ENCODE measurements at regions not wholly inside any gene's neighbourhood (a gene's known extent, or its start where the extent isn't known, plus 50 kb on each side); places are given as distances from the start of the nearest gene placed in this dataset.

GRCh38 chr3:144585953-144586352 lies 614.3 kb downstream of the DIPK2A start:
- no peak for DNase-seq (ENCODE audit: low spot score)
- no peaks in the 10 kb centered on the region for H3K4me1 ChIP-seq (ENCODE audit: control insufficient read depth in 4 of 4, insufficient read depth in 4 of 4, low read length in 3 of 4)
- no peak overlapping the region for H3K27ac ChIP-seq (ENCODE audit: low read depth in 1 of 2, low read length in 2 of 2)
- no peaks in the 10 kb centered on the region for H3K27me3 ChIP-seq (ENCODE audit: control insufficient read depth in 4 of 4, insufficient read depth in 4 of 4, low read length in 3 of 4)
- H3K9me3 ChIP-seq (ENCODE audit: control insufficient read depth in 4 of 4, low read length in 3 of 4), result no peaks in the 10 kb centered on the region
- WGBS, result 91% methylated on average over 7 of the region's 7 CpGs
- TF ChIP-seq RXRA (IDR thresholded peaks at IDR 0.05), result no peak
- TF ChIP-seq GABPA (IDR thresholded peaks at IDR 0.05 in 1 of 2, conservative IDR thresholded peaks at IDR 0.05 in 1 of 2), result no peak
- no peak for TF ChIP-seq CTCF (IDR thresholded peaks at IDR 0.05; ENCODE audit: low read depth, low read length, missing input control)
- no peak for TF ChIP-seq MAX (IDR thresholded peaks at IDR 0.05)
- TF ChIP-seq YY1 (IDR thresholded peaks at IDR 0.05), result no peak
- no peak for TF ChIP-seq TAF1 (conservative IDR thresholded peaks at IDR 0.05)
- no peak for TF ChIP-seq ZBTB33 (IDR thresholded peaks at IDR 0.05)
- no peak for TF ChIP-seq JUND (IDR thresholded peaks at IDR 0.05)
- TF ChIP-seq FOXA2 (IDR thresholded peaks at IDR 0.05), result no peak
- no peak for TF ChIP-seq SP1 (IDR thresholded peaks at IDR 0.05)
- TF ChIP-seq FOXA1 (IDR thresholded peaks at IDR 0.05), result no peak
- no peak for TF ChIP-seq HNF4A (conservative IDR thresholded peaks at IDR 0.05)
- no peak for TF ChIP-seq NR2F2 (IDR thresholded peaks at IDR 0.05)
- TF ChIP-seq EGR1 (IDR thresholded peaks at IDR 0.05; ENCODE audit: low read depth in 2 of 2), result no peak
- no peaks in the 10 kb centered on the region for H3K36me3 ChIP-seq (ENCODE audit: control insufficient read depth in 4 of 4, insufficient read depth in 3 of 4, low read depth in 1 of 4, low read length in 3 of 4)
- H3K4me3 ChIP-seq (ENCODE audit: low read depth in 1 of 3, low read length in 3 of 3), result no peak overlapping the region
- no peak overlapping the region for H3K9ac ChIP-seq (ENCODE audit: low read depth in 1 of 2, low read length in 2 of 2)

- Histone ChIP-seq H3K36me3 (ENCODE audit: control insufficient read depth in 4 of 4, insufficient read depth in 3 of 4, low read depth in 1 of 4, low read length in 3 of 4) (no peaks in the 10 kb centered on the region), H3K27me3 (ENCODE audit: control insufficient read depth in 4 of 4, insufficient read depth in 4 of 4, low read length in 3 of 4) (no peaks in the 10 kb centered on the region), H3K9me3 (ENCODE audit: control insufficient read depth in 4 of 4, low read length in 3 of 4) (no peaks in the 10 kb centered on the region), H3K4me1 (ENCODE audit: control insufficient read depth in 4 of 4, insufficient read depth in 4 of 4, low read length in 3 of 4) (no peaks in the 10 kb centered on the region), H3K4me3 (ENCODE audit: low read depth in 1 of 3, low read length in 3 of 3) (no peak overlapping the region), H3K9ac (ENCODE audit: low read depth in 1 of 2, low read length in 2 of 2) (no peak overlapping the region), H3K27ac (ENCODE audit: low read depth in 1 of 2, low read length in 2 of 2) (no peak overlapping the region)
- WGBS, result 87% methylated on average over 3 of the region's 3 CpGs
- DNase-seq (ENCODE audit: low spot score), result no peak
- no peak for TF ChIP-seq GABPA (IDR thresholded peaks at IDR 0.05 in 1 of 2, conservative IDR thresholded peaks at IDR 0.05 in 1 of 2)
- peak; percentile 28 for TF ChIP-seq YY1 (IDR thresholded peaks at IDR 0.05)
- TF ChIP-seq RXRA (IDR thresholded peaks at IDR 0.05), result peak in 1 of 2 donors; percentile 27
- no peak for TF ChIP-seq JUND (IDR thresholded peaks at IDR 0.05)
- no peak for TF ChIP-seq CTCF (IDR thresholded peaks at IDR 0.05; ENCODE audit: low read depth, low read length, missing input control)
- TF ChIP-seq REST (IDR thresholded peaks at IDR 0.05), result no peak
- no peak for TF ChIP-seq TAF1 (conservative IDR thresholded peaks at IDR 0.05)
Observed at GRCh38 chr3:144586382-144586781, 614.8 kb downstream of the DIPK2A start.
